ENCODE measurements at regions not wholly inside any gene's neighbourhood (a gene's known extent, or its start where the extent isn't known, plus 50 kb on each side); places are given as distances from the start of the nearest gene placed in this dataset.

- FAIRE-seq: no peak
Observed at GRCh38 chr5:93809430-93809829, 68.0 kb upstream of the POU5F2 start.

DNA sequence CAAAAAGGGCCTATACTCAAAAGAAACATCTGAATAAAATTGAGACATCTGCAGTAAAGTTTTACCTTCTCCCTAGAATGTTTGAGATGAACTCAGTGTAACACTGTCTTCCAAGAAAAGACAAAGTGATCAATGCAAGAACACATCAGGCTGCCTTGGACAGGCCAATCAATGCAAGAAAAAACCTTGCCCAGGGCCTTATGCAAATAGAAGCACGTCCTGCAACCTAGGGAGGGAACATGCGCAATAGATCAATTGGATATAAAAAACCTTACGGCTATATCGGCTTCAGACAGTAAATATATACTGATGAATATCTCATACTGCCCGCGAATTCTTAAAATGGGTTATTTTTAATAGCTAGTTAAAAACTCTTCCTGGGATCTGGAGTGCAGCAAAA, 66.4 kb upstream of the POU5F2 start:
- no peak for DNase-seq (ENCODE audit: insufficient read length, low spot score)
- FAIRE-seq: no peak

More at GRCh38 chr5:93809430-93809829, 68.0 kb upstream of the POU5F2 start:
- DNase-seq (ENCODE audit: insufficient read length, low spot score): no peak

DNA sequence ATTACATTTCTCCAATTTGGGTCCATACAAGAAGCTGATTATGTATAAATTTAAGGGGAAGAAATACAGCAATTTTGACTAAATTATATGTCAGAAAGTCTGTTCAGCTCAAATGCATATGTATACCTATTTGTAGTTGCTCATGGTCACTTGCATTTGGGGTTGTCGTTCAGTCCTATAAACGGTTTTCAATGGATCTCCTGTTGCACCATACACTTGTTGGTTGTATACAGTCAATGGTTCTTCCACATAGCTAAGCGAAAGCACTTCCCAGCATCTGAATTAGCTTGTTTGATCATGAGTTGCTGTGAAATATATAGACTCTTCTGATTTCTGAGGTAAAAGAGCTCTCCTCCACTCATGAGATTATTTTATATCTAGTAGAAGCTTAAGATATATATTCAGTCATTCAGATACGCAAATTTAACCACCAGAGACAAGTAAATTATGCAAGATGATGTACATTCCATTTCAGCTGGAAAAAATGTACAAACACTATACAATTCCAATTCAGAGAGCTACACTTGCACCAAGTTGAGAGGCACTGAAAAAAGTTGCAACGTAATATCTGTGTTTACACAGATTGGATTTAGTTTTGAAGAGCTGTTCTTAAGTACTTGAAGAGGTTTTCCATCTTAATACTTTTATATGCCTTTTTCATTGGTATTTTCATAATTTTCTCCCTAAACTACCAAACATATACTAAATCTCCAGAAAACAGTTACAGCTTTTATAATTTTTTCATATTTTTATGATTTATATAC, 64.4 kb upstream of the POU5F2 start:
- DNase-seq (ENCODE audit: insufficient read length, low spot score): no peak
- FAIRE-seq: no peak

DNA sequence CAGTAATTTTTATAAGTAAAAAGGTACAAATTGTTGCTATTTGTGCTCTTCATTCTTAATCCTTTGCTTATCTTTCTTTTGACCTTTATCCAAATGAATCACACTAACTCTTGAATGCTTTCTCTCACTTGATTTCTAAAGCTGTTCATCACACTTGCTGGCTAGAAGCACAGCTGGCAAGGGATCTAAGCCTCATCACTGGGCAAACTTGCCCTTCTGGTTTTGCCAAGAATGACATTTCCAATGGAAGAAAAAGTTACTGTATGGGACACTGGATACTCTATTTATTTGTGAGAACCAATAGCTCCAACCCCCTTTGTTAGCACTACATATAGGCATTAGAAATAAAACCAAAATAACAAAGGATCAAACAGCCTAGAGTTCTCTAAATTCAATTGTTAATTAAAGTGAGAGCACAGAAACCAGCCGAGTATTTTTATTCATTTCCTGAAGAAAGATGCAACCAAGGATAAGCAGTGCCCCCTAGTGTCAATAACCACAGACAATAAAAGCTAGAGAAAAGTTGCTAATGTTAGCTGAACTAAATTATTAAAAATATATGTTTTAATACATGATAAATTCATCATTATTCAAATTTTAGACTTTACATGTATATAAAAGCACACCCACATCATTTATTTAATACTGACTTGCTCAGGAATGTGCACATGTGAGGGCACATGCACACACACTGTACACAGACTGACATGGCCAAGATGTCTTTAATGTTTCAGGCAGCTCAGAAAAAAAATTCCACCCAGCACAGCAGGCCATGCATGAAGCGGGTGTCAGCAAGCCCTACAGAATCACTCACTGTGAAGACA, 59.8 kb upstream of the POU5F2 start:
- DNase-seq (ENCODE audit: insufficient read length, low spot score): peak; percentile 8
- no peak for FAIRE-seq

- DNase-seq (ENCODE audit: insufficient read length, low spot score) (no peak), FAIRE-seq (no peak)
Observed at GRCh38 chr5:93794954-93795353, 53.6 kb upstream of the POU5F2 start.

DNA sequence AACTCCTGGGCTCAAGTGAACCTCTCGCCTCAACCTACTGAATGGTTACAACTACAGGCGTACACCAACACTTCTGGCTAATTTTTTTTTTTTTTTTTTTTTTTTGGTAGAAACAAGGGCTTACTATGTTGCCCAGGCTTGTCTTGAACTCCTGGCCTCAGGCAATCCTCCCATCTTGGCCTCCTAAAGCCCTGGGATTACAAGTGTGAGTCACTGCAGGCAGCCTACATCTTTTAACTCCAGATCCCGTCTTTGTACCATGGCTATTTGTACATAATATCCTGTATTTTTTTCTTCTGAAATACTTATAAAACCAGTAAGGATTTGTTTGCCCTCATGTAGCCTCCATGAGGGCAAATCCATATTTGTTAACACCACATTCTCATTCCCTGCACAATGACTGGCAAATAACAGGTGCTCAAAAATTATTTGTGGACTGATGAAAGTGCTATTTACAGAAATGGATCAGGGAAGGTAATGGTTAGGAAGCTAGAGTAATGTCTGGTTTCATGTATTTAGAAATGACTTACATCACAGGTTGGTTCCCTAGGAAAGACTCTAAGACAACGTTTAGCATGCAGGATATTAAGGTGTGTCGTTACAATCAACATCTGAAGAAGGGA, 51.9 kb upstream of the POU5F2 start:
- DNase-seq (ENCODE audit: insufficient read length, low spot score) (no peak), FAIRE-seq (no peak)

- DNase-seq (ENCODE audit: insufficient read length, low spot score): no peak
- no peak for FAIRE-seq
Observed at GRCh38 chr5:93791518-93791972, 50.1 kb upstream of the POU5F2 start.

All from HTR-8/SVneo (cell line).